Fibroblast of mammary gland (primary cell): ENCODE measurements at regions not wholly inside any gene's neighbourhood (a gene's known extent, or its start where the extent isn't known, plus 50 kb on each side); places are given as distances from the start of the nearest gene placed in this dataset.
"Not testable (repeated sequence)": the region's sequence is repeated elsewhere in the genome, so short reads cannot be mapped to it uniquely, and the experiment has no call there.

ENCODE experiments used
- DNase-seq: peaks from one replicate; pipeline ENCODE4 v3.0.0-alpha.2; 2010; ENCODE audit warnings: low read depth
- H3K4me3 ChIP-seq: 2 replicates; pipeline ENCODE4 v1.5.1; 2011; ENCODE audit warnings: low read depth, mild to moderate bottlenecking, low read length, moderate library complexity; ENCODE audit not compliant: control insufficient read depth
- TF ChIP-seq, protein P1 (sequence below): conservative IDR thresholded peaks from 2 replicates; pipeline ENCODE4 v1.5.1; 2011; ENCODE audit warnings: low read depth, low read length, inconsistent platforms; ENCODE audit not compliant: control insufficient read depth, insufficient read depth

DNA sequence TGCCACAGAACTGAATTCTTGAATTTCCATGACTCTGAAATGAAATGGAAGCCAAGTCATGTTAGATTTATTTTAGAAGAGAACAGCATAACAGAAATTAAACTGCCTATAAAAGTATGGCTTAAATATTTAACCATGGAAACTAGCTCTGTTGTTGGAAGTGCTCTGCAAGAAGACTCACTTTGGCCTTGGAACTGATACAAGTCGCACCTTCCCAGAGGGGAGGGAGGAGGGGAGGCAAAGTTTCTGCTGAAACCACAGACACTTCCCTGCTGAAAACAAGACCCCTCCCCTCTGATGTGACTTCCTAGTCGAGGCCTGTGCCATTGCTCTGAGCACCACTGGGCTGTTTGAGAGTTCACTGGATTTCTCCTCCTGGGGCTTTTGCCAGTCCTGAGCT, 72.1 kb downstream of the OR13A1 start:
- no peak for DNase-seq
- H3K4me3 ChIP-seq: no peak overlapping the region
- TF ChIP-seq, protein P1, sequence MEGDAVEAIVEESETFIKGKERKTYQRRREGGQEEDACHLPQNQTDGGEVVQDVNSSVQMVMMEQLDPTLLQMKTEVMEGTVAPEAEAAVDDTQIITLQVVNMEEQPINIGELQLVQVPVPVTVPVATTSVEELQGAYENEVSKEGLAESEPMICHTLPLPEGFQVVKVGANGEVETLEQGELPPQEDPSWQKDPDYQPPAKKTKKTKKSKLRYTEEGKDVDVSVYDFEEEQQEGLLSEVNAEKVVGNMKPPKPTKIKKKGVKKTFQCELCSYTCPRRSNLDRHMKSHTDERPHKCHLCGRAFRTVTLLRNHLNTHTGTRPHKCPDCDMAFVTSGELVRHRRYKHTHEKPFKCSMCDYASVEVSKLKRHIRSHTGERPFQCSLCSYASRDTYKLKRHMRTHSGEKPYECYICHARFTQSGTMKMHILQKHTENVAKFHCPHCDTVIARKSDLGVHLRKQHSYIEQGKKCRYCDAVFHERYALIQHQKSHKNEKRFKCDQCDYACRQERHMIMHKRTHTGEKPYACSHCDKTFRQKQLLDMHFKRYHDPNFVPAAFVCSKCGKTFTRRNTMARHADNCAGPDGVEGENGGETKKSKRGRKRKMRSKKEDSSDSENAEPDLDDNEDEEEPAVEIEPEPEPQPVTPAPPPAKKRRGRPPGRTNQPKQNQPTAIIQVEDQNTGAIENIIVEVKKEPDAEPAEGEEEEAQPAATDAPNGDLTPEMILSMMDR: no peak

GRCh38 chr10:45246522-45246921, 68.9 kb downstream of the OR13A1 start:
- H3K4me3 ChIP-seq: no peak overlapping the region
- TF ChIP-seq, protein P1: no peak
- DNase-seq: no peak

DNA sequence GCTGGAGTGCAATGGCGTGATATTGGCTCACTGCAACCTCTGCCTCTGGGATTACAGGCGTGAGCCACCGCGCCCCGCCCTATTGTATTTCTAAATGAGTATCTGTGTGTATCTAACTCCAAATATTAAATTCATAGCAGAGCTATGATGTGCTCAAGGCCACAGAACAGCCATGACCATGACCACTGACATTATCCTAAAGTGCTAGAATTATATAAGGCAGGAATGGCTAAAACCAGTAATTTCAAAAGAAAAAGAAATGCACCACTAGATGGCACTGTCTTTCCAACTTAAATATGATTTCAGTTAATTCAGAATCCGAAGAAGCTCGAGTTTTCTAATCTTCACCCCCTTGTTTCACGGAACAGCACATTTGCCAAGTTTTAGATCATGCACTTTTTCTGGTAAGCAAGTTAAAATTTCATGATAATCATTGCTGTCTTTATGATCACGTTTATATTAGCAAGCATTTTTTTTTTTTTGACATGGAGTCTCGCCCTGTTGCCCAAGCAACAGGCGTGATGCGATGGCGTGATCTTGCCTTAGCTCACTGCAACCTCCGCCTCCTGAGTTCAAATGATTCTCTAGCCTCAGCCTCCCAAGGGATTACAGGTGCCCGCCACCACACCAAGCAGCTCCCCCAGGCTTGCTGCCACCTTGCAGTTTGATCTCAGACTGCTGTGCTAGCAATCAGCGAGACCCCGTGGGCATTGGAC, 65.3 kb downstream of the OR13A1 start:
- H3K4me3 ChIP-seq: peak overlapping the region; percentile 22
- peak; percentile 60 for DNase-seq
- TF ChIP-seq, protein P1: peak; percentile 48

DNA sequence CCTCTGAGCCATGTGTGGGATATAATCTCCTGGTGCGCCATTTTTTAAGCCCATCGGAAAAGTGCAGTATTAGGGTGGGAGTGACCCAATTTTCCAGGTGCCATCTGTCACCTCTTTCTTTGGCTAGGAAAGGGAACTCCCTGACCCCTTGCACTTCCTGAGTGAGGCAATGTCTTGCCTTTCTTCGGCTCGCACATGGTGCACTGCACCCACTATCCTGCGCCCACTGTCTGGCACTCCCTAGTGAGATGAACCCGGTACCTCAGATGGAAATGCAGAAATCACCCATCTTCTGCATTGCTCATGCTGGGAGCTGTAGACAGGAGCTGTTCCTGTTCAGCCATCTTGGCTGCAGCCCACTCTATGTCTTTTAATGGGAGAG, 64.7 kb downstream of the OR13A1 start:
- not testable (repeated sequence) for H3K4me3 ChIP-seq, DNase-seq
